ENCODE measurements at regions not wholly inside any gene's neighbourhood (a gene's known extent, or its start where the extent isn't known, plus 50 kb on each side); places are given as distances from the start of the nearest gene placed in this dataset.

- TF ChIP-seq ZBTB33 (IDR thresholded peaks at IDR 0.05; ENCODE audit: extremely low read depth, insufficient replicate concordance, low read length) (no peak), ELF1 (IDR thresholded peaks at IDR 0.05; ENCODE audit: borderline replicate concordance, low read depth) (no peak), CTCF (IDR thresholded peaks at IDR 0.05 in 2 of 3, conservative IDR thresholded peaks at IDR 0.05 in 1 of 3; ENCODE audit: borderline replicate concordance in 1 of 3, insufficient read depth in 1 of 3, low read depth in 2 of 3, low read length in 2 of 3) (no peak), POLR2AphosphoS5 (IDR thresholded peaks at IDR 0.05; ENCODE audit: low read depth, low read length) (no peak)
Measured at GRCh38 chr22:49271831-49272230, 555.8 kb downstream of the BRD1 start (continued).

- BruUV-seq (replicated peaks), result no TSS peak
- DNase-seq (ENCODE audit: low read depth, low spot score) (no peak), ATAC-seq (no peak)
- Histone ChIP-seq H3K4me2 (ENCODE audit: low read length) (no peak overlapping the region), H3K27ac (ENCODE audit: low read depth, low read length) (no peak overlapping the region), H3K9me3 (ENCODE audit: control insufficient read depth in 1 of 2, insufficient read depth in 1 of 2, low read depth in 1 of 2, low read length in 2 of 2) (no peaks in the 10 kb centered on the region), H3K9ac (ENCODE audit: low read length) (no peak overlapping the region), H3K27me3 (ENCODE audit: insufficient read depth, low read length) (peaks cover 45% of the 10 kb centered on the region; the same call in 1 of the 2 replicates), H2AFZ (ENCODE audit: low read depth, low read length, poor library complexity, severe bottlenecking) (no peak overlapping the region), H3K36me3 (ENCODE audit: control insufficient read depth in 1 of 2, insufficient read depth in 2 of 2, low read length in 2 of 2) (no peaks in the 10 kb centered on the region), H3K4me3 (replicated peaks in 1 of 2; ENCODE audit: low read depth in 1 of 2, low read length in 2 of 2) (no peak overlapping the region), H3K9me2 (ENCODE audit: insufficient read depth) (no peaks in the 10 kb centered on the region), H3K4me1 (ENCODE audit: control insufficient read depth in 1 of 2, insufficient read depth in 2 of 2, low read length in 2 of 2) (no peaks in the 10 kb centered on the region), H4K20me1 (ENCODE audit: insufficient read depth) (no peaks in the 10 kb centered on the region), H3K79me2 (ENCODE audit: insufficient read depth, low read length) (no peaks in the 10 kb centered on the region)
- POLR2A ChIA-PET, result no interaction called here
- intact Hi-C loops (cut with micrococcal nuclease), result no loop called here
- RAD21 ChIA-PET (ENCODE audit: low non-redundant PET in 1 of 2, low total read pairs in 2 of 2, uncharacterized antibody in 2 of 2, unreplicated experiment in 2 of 2), result no interaction called here
- CTCF ChIA-PET, result no interaction called here
- no peak for TF ChIP-seq REST (IDR thresholded peaks at IDR 0.05; ENCODE audit: low read depth)
- TF ChIP-seq SP1 (IDR thresholded peaks at IDR 0.05; ENCODE audit: low read depth), result no peak
- TF ChIP-seq CTCF (IDR thresholded peaks at IDR 0.05 in 2 of 3, conservative IDR thresholded peaks at IDR 0.05 in 1 of 3; ENCODE audit: borderline replicate concordance in 1 of 3, insufficient read depth in 1 of 3, low read depth in 2 of 3, low read length in 2 of 3), result no peak
Measured at GRCh38 chr22:49271369-49271727, 556.3 kb downstream of the BRD1 start.
